HG03159 (cell line): ENCODE measurements at regions not wholly inside any gene's neighbourhood (a gene's known extent, or its start where the extent isn't known, plus 50 kb on each side); places are given as distances from the start of the nearest gene placed in this dataset.

ENCODE experiments used
- ATAC-seq: cut with Tn5 transposase; IDR thresholded peaks from one replicate; pipeline ENCODE4 v1.9.1; 2021; ENCODE audit warnings: mild to moderate bottlenecking, moderate library complexity; ENCODE audit not compliant: unreplicated experiment

- ATAC-seq, result no peak
Measured at GRCh38 chr11:104366321-104366734, 202.4 kb upstream of the PDGFD start.

GRCh38 chr11:104365676-104366075 is 201.7 kb upstream of the PDGFD start:
- no peak for ATAC-seq

- ATAC-seq, result no peak
Measured at GRCh38 chr11:104361975-104362374, 198.0 kb upstream of the PDGFD start.

- ATAC-seq, result no peak
Measured at GRCh38 chr11:104352036-104352435, 188.1 kb upstream of the PDGFD start.

GRCh38 chr11:104343578-104343977 is 179.6 kb upstream of the PDGFD start:
- ATAC-seq, result peak; percentile 87

- no peak for ATAC-seq
Measured at GRCh38 chr11:104340590-104340989, 176.6 kb upstream of the PDGFD start.

- no peak for ATAC-seq
Measured at GRCh38 chr11:104339380-104339831, 175.5 kb upstream of the PDGFD start.

- no peak for ATAC-seq
Measured at GRCh38 chr11:104338186-104338585, 174.2 kb upstream of the PDGFD start.

GRCh38 chr11:104337273-104337672 is 173.3 kb upstream of the PDGFD start:
- no peak for ATAC-seq

GRCh38 chr11:104333977-104334376 is 170.0 kb upstream of the PDGFD start:
- ATAC-seq, result peak; percentile 92

- no peak for ATAC-seq
Measured at GRCh38 chr11:104332110-104332509, 168.2 kb upstream of the PDGFD start.

GRCh38 chr11:104329078-104329665 is 165.2 kb upstream of the PDGFD start:
- no peak for ATAC-seq

GRCh38 chr11:104328512-104328907 is 164.6 kb upstream of the PDGFD start:
- ATAC-seq, result no peak

- no peak for ATAC-seq
Measured at GRCh38 chr11:104327861-104328511, 164.0 kb upstream of the PDGFD start.

- ATAC-seq, result no peak
Measured at GRCh38 chr11:104325093-104325492, 161.1 kb upstream of the PDGFD start.

GRCh38 chr11:104324276-104324675 is 160.3 kb upstream of the PDGFD start:
- no peak for ATAC-seq

- no peak for ATAC-seq
Measured at GRCh38 chr11:104323841-104324240, 159.9 kb upstream of the PDGFD start.

GRCh38 chr11:104322696-104323095 is 158.7 kb upstream of the PDGFD start:
- no peak for ATAC-seq

- ATAC-seq, result no peak
Measured at GRCh38 chr11:104320956-104321355, 157.0 kb upstream of the PDGFD start.

- no peak for ATAC-seq
Measured at GRCh38 chr11:104320097-104320496, 156.2 kb upstream of the PDGFD start.

GRCh38 chr11:104319396-104319795 is 155.4 kb upstream of the PDGFD start:
- no peak for ATAC-seq

- ATAC-seq, result no peak
Measured at GRCh38 chr11:104306862-104307474, 143.0 kb upstream of the PDGFD start.
